H1 (cell line): ENCODE measurements at regions not wholly inside any gene's neighbourhood (a gene's known extent, or its start where the extent isn't known, plus 50 kb on each side); places are given as distances from the start of the nearest gene placed in this dataset.

ENCODE experiments used
- CTCF ChIA-PET: fragments of 300-600 bp; sonication (Branson Sonifier 250); formaldehyde crosslinking; loops from one replicate; lab custom pipeline; 2021; ENCODE audit not compliant: partially characterized antibody; lab: Charles Lee
- POLR2A ChIA-PET: fragments of 300-600 bp; sonication (Branson Sonifier 250); formaldehyde crosslinking; loops from one replicate; lab custom pipeline; 2021; ENCODE audit warnings: inconsistent platforms; ENCODE audit not compliant: partially characterized antibody; lab: Charles Lee
- DNase-seq, 2 experiments: peaks; one replicate each; pipeline versions ENCODE4 v3.0.0 to v3.0.0-alpha.2; 2010 to 2022; ENCODE audit warnings: low spot score in 2 of 2, low read depth in 1 of 2, mixed read lengths in 1 of 2
- FAIRE-seq: peaks from 2 replicates; lab custom pipeline; 2011; peaks lifted over from hg19 to GRCh38; lab: Jason Lieb, UNC
- H2AFZ ChIP-seq: 2 replicates; pipeline ENCODE4 v1.8.1; 2012; ENCODE audit warnings: low read length, inconsistent platforms
- H2AK5ac ChIP-seq: 2 replicates; pipeline ENCODE4 v1.6.1; 2013; ENCODE audit warnings: low read depth, low read length
- H2BK120ac ChIP-seq: replicated peaks from 2 replicates; pipeline ENCODE3; 2013; ENCODE audit warnings: low read depth, low read length, inconsistent platforms
- H2BK12ac ChIP-seq: 2 replicates; pipeline ENCODE4 v1.6.1; 2013; ENCODE audit warnings: low read depth, low read length
- H2BK15ac ChIP-seq: 2 replicates; pipeline ENCODE4 v1.6.1; 2013; ENCODE audit warnings: low read length
- H2BK20ac ChIP-seq: 2 replicates; pipeline ENCODE4 v1.6.1; 2013; ENCODE audit warnings: low read length
- H2BK5ac ChIP-seq: 2 replicates; pipeline ENCODE4 v1.6.1; 2013; ENCODE audit warnings: low read depth, low read length
- H3K14ac ChIP-seq: 2 replicates; pipeline ENCODE4 v1.6.1; 2013; ENCODE audit warnings: inconsistent platforms; ENCODE audit not compliant: insufficient read length
- H3K18ac ChIP-seq: 2 replicates; pipeline ENCODE4 v1.6.1; 2013; ENCODE audit warnings: low read length; ENCODE audit errors: extremely low read depth
- H3K23ac ChIP-seq: 2 replicates; pipeline ENCODE4 v1.6.1; 2013; ENCODE audit warnings: inconsistent platforms; ENCODE audit not compliant: insufficient read length
- H3K23me2 ChIP-seq: 2 replicates; pipeline ENCODE4 v1.6.1; 2013; ENCODE audit warnings: low read depth, low read length
- H3K27ac ChIP-seq: 2 replicates; pipeline ENCODE4 v1.6.1; 2011; ENCODE audit warnings: low read depth, low read length, inconsistent platforms
- H3K27me3 ChIP-seq, 4 experiments: replicated peaks in 1 of 4; 1 replicate in 1 of 4; 2 replicates in 3 of 4; pipeline versions ENCODE4 v1.6.1 to v1.8.1; 2011 to 2013; ENCODE audit warnings: low read length in 3 of 4, mild to moderate bottlenecking in 3 of 4, inconsistent platforms in 2 of 4, mixed read lengths in 2 of 4, moderate library complexity in 1 of 4; ENCODE audit not compliant: control insufficient read depth in 3 of 4, insufficient read depth in 3 of 4; ENCODE audit errors: extremely low read depth in 1 of 4
- H3K36me3 ChIP-seq, 4 experiments: 2 replicates each; pipeline versions ENCODE4 v1.6.1 to v1.8.1; 2011 to 2013; ENCODE audit warnings: mild to moderate bottlenecking in 4 of 4, low read length in 3 of 4, moderate library complexity in 2 of 4, control low read depth in 1 of 4, inconsistent platforms in 1 of 4; ENCODE audit not compliant: insufficient read depth in 4 of 4, control insufficient read depth in 2 of 4
- H3K4ac ChIP-seq: replicated peaks from 2 replicates; pipeline ENCODE3; 2013; ENCODE audit warnings: low read length, low read depth, mixed read lengths, inconsistent platforms; ENCODE audit not compliant: insufficient read length
- H3K4me1 ChIP-seq, 4 experiments: replicated peaks in 1 of 4; 1 replicate in 1 of 4; 2 replicates in 3 of 4; pipeline versions ENCODE4 v1.6.1 to v1.8.1; 2011 to 2013; ENCODE audit warnings: low read length in 3 of 4, inconsistent platforms in 2 of 4, mixed read lengths in 1 of 4; ENCODE audit not compliant: insufficient read depth in 4 of 4, control insufficient read depth in 3 of 4
- H3K4me2 ChIP-seq, 2 experiments: 2 replicates each; pipeline versions ENCODE4 v1.6.1 to v1.8.1; 2011 to 2013; ENCODE audit warnings: low read depth in 2 of 2, low read length in 2 of 2, control low read depth in 1 of 2, inconsistent platforms in 1 of 2, mild to moderate bottlenecking in 1 of 2; ENCODE audit not compliant: insufficient read depth in 1 of 2
- H3K4me3 ChIP-seq, 4 experiments: fragments of 200-600, 300-600 bp in 1 of 4; sonication (generic), shearing (Covaris generic), sonication (Bioruptor Twin) in 1 of 4; 2 replicates each; pipeline versions ENCODE4 v1.5.1 to v1.8.1; 2011 to 2016; ENCODE audit warnings: low read length in 4 of 4, low read depth in 3 of 4, control low read depth in 2 of 4, inconsistent platforms in 2 of 4, mild to moderate bottlenecking in 2 of 4, mixed read lengths in 1 of 4, moderate library complexity in 1 of 4; ENCODE audit not compliant: insufficient read depth in 2 of 4; ENCODE audit errors: extremely low read depth in 1 of 4
- H3K56ac ChIP-seq: replicated peaks from 2 replicates; pipeline ENCODE3; 2013; ENCODE audit warnings: low read depth, mild to moderate bottlenecking, mixed read lengths, low read length, inconsistent platforms; ENCODE audit not compliant: insufficient read length
- H3K79me1 ChIP-seq: 2 replicates; pipeline ENCODE4 v1.6.1; 2013; ENCODE audit warnings: low read depth, low read length, control low read depth
- H3K79me2 ChIP-seq, 2 experiments: 2 replicates each; pipeline versions ENCODE4 v1.6.1 to v1.8.1; 2012 to 2013; ENCODE audit warnings: low read length in 2 of 2, mild to moderate bottlenecking in 2 of 2, inconsistent platforms in 1 of 2; ENCODE audit not compliant: insufficient read depth in 2 of 2, control insufficient read depth in 1 of 2
- H3K9ac ChIP-seq, 4 experiments: replicated peaks in 1 of 4; 1 replicate in 1 of 4; 2 replicates in 3 of 4; pipeline versions ENCODE4 v1.6.1 to v1.8.1; 2011 to 2013; ENCODE audit warnings: low read depth in 3 of 4, low read length in 3 of 4, control low read depth in 2 of 4, mild to moderate bottlenecking in 2 of 4, moderate library complexity in 2 of 4, inconsistent platforms in 1 of 4; ENCODE audit errors: extremely low read depth in 1 of 4
- H3K9me3 ChIP-seq, 2 experiments: 2 replicates each; pipeline versions ENCODE4 v1.6.1 to v1.8.1; 2012 to 2013; ENCODE audit warnings: mild to moderate bottlenecking in 2 of 2, moderate library complexity in 2 of 2, control low read depth in 1 of 2, inconsistent platforms in 1 of 2, low read depth in 1 of 2, low read length in 1 of 2, mixed read lengths in 1 of 2; ENCODE audit not compliant: insufficient read depth in 2 of 2
- H4K20me1 ChIP-seq, 2 experiments: replicated peaks in 1 of 2; 2 replicates each; pipeline versions ENCODE3 to v1.8.1; 2011 to 2013; ENCODE audit warnings: inconsistent platforms in 2 of 2, low read length in 2 of 2, mild to moderate bottlenecking in 1 of 2; ENCODE audit not compliant: insufficient read depth in 2 of 2, control insufficient read depth in 1 of 2
- H4K5ac ChIP-seq: 2 replicates; pipeline ENCODE4 v1.6.1; 2013; ENCODE audit warnings: low read length, low read depth, mixed read lengths, inconsistent platforms; ENCODE audit not compliant: insufficient read length
- H4K8ac ChIP-seq: 2 replicates; pipeline ENCODE4 v1.8.0; 2013; ENCODE audit warnings: mild to moderate bottlenecking, moderate library complexity, low read length, inconsistent platforms; ENCODE audit not compliant: insufficient read depth; ENCODE audit errors: extremely low read depth
- H4K91ac ChIP-seq: replicated peaks from 2 replicates; pipeline ENCODE3; 2013; ENCODE audit warnings: low read length, mixed read lengths, inconsistent platforms; ENCODE audit not compliant: insufficient read length
- FOSL1 ChIP-seq: IDR thresholded peaks from 2 replicates; pipeline ENCODE4 v1.6.1; 2011; ENCODE audit warnings: mild to moderate bottlenecking, low read depth, low read length, moderate library complexity; ENCODE audit not compliant: insufficient read depth
- WGBS, 2 experiments: shearing (Covaris generic) in 1 of 2; methylation state at CpG; one replicate each; pipeline versions ENCODE4 v1.1.6 to v1.1.7; 2013 to 2015; ENCODE audit warnings: low lambda C conversion rate in 2 of 2, mixed read lengths in 2 of 2, inconsistent platforms in 1 of 2, low coverage in 1 of 2, missing lambda C conversion rate in 1 of 2; ENCODE audit not compliant: insufficient replicate concordance in 2 of 2, insufficient coverage in 1 of 2, insufficient read length in 1 of 2; ENCODE audit errors: extremely low coverage in 1 of 2, missing lambda C conversion rate in 1 of 2; 5-methylcytosine and 5-hydroxymethylcytosine counted together

DNA sequence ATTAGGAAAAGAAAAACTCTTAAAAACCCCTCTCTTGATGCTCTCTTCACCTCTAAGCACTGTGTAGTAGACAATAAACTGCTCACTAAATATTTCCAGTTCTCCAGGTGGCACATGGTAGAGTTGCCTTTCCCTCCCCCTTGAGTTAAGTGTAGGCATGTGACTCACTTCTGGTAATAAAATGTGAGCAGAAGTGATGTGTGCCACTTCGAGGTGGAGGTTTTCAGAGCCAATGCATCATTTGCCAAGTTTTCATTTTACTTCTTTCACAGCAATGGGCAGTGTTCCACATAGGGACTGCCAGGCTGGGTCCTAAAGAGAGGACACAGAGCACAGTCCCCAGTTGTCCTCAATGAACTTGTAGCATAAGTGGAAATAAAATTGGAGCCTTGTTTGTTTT lies 131.6 kb upstream of the NPY start:
- H2BK5ac ChIP-seq: no peak overlapping the region
- WGBS, 2 experiments: 70% methylated on average over 1 of the region's 1 CpG; no CpG with 5 or more reads in 1 of the 2 experiments
- H3K18ac ChIP-seq: no peak overlapping the region
- H3K4me2 ChIP-seq: no peak overlapping the region
- no peaks in the 10 kb centered on the region for H3K4me1 ChIP-seq
- DNase-seq: no peak
- POLR2A ChIA-PET: no interaction called here
- no peaks in the 10 kb centered on the region for H3K36me3 ChIP-seq
- no peaks in the 10 kb centered on the region for H4K20me1 ChIP-seq
- H4K91ac ChIP-seq: no peak overlapping the region
- H2AFZ ChIP-seq: no peak overlapping the region
- no peaks in the 10 kb centered on the region for H3K79me2 ChIP-seq
- TF ChIP-seq FOSL1: no peak
- H3K27me3 ChIP-seq: no peaks in the 10 kb centered on the region
- H2BK120ac ChIP-seq: no peak overlapping the region
- H2BK15ac ChIP-seq: no peak overlapping the region
- no peak overlapping the region for H3K56ac ChIP-seq
- no peak overlapping the region for H3K27ac ChIP-seq
- no peaks in the 10 kb centered on the region for H3K23me2 ChIP-seq
- H4K5ac ChIP-seq: no peak overlapping the region
- H3K4me3 ChIP-seq: no peak overlapping the region
- no peak overlapping the region for H4K8ac ChIP-seq
- H3K9me3 ChIP-seq: peaks cover 0 to 3% of the 10 kb centered on the region in 2 experiments; a peak in 1 of 4 replicates
- no peak overlapping the region for H3K4ac ChIP-seq
- no peak overlapping the region for H2BK12ac ChIP-seq
- H3K23ac ChIP-seq: no peak overlapping the region
- H3K14ac ChIP-seq: no peak overlapping the region
- CTCF ChIA-PET: no interaction called here
- no peak overlapping the region for H2AK5ac ChIP-seq
- no peak overlapping the region for H2BK20ac ChIP-seq
- no peaks in the 10 kb centered on the region for H3K79me1 ChIP-seq
- no peak overlapping the region for H3K9ac ChIP-seq
- no peak for FAIRE-seq
